ENCODE measurements at regions not wholly inside any gene's neighbourhood (a gene's known extent, or its start where the extent isn't known, plus 50 kb on each side); places are given as distances from the start of the nearest gene placed in this dataset.

DNA sequence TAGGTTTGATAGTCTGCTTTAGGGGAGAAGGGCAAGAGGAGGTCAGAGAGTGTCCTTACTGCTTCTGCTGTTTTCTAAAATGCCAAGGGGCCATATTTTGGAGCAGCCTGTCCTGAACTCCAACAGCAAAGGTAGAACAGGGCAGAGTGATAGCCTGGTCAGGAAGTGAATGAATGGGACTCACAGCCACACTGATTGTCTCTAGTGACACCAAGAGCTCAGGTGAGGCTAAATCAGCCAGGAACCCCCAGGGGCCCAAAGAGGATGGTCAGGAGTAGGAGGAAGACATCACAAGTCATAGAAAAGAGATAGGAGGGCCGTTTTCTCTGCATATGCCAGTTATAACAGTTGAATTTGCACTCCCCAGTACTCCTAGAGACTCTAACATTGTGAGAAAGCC is 97.4 kb upstream of the DUSP10 start:
- TF ChIP-seq, protein P1, sequence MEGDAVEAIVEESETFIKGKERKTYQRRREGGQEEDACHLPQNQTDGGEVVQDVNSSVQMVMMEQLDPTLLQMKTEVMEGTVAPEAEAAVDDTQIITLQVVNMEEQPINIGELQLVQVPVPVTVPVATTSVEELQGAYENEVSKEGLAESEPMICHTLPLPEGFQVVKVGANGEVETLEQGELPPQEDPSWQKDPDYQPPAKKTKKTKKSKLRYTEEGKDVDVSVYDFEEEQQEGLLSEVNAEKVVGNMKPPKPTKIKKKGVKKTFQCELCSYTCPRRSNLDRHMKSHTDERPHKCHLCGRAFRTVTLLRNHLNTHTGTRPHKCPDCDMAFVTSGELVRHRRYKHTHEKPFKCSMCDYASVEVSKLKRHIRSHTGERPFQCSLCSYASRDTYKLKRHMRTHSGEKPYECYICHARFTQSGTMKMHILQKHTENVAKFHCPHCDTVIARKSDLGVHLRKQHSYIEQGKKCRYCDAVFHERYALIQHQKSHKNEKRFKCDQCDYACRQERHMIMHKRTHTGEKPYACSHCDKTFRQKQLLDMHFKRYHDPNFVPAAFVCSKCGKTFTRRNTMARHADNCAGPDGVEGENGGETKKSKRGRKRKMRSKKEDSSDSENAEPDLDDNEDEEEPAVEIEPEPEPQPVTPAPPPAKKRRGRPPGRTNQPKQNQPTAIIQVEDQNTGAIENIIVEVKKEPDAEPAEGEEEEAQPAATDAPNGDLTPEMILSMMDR (IDR thresholded peaks at IDR 0.05) = peak in 1 of 7 experiments; percentile 17
- no peak for TF ChIP-seq POLR2A (IDR thresholded peaks at IDR 0.05)
